ENCODE measurements at regions not wholly inside any gene's neighbourhood (a gene's known extent, or its start where the extent isn't known, plus 50 kb on each side); places are given as distances from the start of the nearest gene placed in this dataset.

DNA sequence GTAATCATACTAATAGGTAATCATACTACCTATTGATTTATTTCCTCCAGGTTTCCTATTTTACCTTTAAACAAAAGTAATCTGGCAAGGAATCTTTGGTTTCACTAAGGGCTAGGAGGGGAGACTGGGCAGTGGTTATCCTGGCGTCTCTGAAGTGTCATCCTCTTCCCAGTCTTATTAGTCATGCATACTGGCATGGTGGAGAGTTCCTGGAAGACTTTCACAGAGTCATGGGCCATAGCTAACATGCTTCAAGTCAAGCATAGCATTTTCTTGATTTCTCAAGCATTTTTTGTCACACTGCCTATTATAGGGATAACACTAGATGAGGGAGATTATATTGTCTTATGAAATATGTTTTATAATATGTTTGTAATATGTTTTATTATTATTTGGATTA lies 64.0 kb upstream of the ASB17 start:
- TF ChIP-seq, protein P1, sequence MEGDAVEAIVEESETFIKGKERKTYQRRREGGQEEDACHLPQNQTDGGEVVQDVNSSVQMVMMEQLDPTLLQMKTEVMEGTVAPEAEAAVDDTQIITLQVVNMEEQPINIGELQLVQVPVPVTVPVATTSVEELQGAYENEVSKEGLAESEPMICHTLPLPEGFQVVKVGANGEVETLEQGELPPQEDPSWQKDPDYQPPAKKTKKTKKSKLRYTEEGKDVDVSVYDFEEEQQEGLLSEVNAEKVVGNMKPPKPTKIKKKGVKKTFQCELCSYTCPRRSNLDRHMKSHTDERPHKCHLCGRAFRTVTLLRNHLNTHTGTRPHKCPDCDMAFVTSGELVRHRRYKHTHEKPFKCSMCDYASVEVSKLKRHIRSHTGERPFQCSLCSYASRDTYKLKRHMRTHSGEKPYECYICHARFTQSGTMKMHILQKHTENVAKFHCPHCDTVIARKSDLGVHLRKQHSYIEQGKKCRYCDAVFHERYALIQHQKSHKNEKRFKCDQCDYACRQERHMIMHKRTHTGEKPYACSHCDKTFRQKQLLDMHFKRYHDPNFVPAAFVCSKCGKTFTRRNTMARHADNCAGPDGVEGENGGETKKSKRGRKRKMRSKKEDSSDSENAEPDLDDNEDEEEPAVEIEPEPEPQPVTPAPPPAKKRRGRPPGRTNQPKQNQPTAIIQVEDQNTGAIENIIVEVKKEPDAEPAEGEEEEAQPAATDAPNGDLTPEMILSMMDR (IDR thresholded peaks at IDR 0.05): no peak
- no peak for TF ChIP-seq POLR2A (IDR thresholded peaks at IDR 0.05)
